ENCODE measurements at regions not wholly inside any gene's neighbourhood (a gene's known extent, or its start where the extent isn't known, plus 50 kb on each side); places are given as distances from the start of the nearest gene placed in this dataset.

DNA sequence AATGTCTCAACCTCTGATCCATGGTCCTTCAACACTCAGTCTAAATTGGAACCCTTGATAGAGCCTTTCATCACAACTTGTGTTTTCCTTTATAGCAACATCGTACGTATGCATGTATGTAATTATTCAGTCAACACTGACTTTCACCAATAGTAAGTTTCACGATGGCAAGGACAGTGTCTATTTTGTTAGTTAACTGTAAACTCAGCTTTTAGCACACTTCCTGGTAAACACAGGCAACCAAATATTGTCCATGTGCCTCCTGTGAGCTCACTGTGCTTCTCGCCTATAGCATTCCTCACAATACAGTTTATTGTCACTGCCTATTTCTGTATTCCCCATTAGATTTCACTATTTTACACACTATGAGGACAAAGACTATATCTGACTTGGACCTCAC is 323.1 kb downstream of the DEPDC1B start:
- DNase-seq (ENCODE audit: low read depth in 2 of 2): no peak

DNA sequence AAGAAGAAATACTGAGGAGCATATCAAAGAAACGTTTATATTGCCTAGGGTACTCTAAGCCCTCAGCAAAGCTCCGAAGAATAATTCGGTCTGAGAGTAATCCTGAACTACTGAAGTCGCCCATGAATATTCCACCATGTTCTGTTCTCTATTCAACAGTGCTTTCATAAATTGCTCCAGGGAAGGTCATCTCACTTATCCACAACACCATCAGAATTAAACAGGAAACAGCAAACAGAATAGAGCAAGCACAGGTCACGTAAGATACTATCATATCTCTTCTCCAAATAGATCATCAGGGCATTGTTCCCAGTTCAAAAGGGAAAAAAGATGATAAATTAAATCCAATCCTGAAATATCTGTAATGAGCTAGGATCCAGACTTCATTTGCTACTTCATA is 325.6 kb downstream of the DEPDC1B start:
- DNase-seq (ENCODE audit: low read depth in 2 of 2): no peak

DNA sequence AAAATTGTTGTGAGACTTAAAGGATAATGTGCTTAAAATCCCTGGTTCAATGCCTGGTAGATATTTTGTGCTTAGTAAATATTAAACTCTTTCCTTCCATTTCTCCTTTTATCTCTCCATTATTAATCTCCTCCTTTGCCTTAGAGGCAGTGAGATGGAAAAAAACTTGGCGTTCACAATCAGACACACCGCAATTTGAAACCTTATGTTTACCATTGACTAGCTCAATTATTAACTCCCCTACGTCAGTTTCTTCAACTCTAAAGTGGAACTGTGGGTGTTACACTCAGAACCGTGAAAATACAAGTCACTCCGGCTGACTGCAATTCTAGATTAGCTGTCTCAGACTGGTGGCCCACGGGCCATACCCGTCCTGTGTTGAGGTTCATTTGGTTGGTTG is 327.2 kb downstream of the DEPDC1B start:
- DNase-seq (ENCODE audit: low read depth in 2 of 2): no peak

GRCh38 chr5:60371065-60371464 is 328.9 kb downstream of the DEPDC1B start:
- no peak for DNase-seq (ENCODE audit: low read depth in 2 of 2)

DNA sequence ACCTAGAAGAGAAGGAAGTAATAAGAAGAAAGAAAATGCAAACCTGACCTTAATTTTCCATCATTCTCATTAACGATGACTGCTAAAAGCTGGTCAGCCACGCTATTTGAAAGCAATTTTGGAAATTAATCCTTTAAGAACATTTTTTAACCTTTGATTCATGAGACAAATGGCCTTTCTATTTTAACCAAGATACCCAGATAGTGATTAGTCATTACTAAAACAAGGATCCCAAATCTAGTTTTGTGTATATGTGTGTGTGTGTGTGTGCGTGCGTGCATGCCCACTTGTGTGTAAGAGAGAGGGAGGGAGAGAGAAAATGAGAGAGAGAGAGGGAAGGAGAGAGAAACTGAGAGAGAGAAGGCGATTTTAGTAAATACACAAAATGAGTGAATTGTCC is 329.5 kb downstream of the DEPDC1B start:
- no peak for DNase-seq (ENCODE audit: low read depth in 2 of 2)

GRCh38 chr5:60369391-60369790 is 330.6 kb downstream of the DEPDC1B start:
- no peak for DNase-seq (ENCODE audit: low read depth in 2 of 2)

- DNase-seq (ENCODE audit: low read depth in 2 of 2): no peak
Observed at GRCh38 chr5:60368100-60368499, 331.9 kb downstream of the DEPDC1B start.

GRCh38 chr5:60366489-60366888 is 333.5 kb downstream of the DEPDC1B start:
- DNase-seq (ENCODE audit: low read depth in 2 of 2): no peak

DNA sequence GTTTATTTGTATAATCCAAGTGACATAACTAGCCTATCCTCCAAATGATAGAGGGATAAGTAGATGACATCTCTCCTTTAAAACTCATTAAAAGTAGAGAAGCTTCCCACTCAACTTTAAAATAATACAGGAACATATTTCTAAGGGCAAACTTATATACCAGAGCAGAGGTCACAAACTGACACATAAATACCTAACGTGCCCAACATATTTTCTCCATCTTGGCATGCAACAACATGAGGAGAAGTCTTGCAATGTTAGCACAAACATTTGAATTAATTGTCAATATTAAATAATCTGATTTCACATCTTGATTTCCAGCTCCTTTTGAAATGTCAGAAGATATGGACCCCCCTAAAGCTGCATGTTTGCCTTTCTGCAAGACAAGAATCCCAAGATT is 335.0 kb downstream of the DEPDC1B start:
- DNase-seq (ENCODE audit: low read depth in 2 of 2): no peak

GRCh38 chr5:60362158-60362557 is 337.8 kb downstream of the DEPDC1B start:
- DNase-seq (ENCODE audit: low read depth in 2 of 2): no peak

GRCh38 chr5:60360355-60360754 is 339.6 kb downstream of the DEPDC1B start:
- no peak for DNase-seq (ENCODE audit: low read depth in 2 of 2)

DNA sequence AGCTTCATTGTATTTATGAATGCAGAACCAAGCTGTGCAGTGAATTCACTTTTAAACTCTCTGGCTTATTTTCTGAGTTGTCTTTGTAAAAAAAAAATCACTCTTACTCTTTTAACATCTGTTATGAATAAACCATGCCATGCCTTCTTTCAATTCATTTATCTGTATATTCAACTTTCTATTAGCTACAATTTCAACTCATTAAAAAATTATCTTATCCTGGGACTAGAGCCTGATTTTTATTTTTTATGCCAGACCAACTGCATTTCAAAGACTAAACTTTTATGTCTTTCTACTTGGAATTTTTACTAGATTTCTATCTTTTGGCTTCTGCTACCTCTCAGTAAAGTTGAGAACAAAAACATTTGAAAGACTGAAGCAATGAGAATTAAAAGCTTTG is 342.7 kb downstream of the DEPDC1B start:
- DNase-seq (ENCODE audit: low read depth in 2 of 2): no peak

DNA sequence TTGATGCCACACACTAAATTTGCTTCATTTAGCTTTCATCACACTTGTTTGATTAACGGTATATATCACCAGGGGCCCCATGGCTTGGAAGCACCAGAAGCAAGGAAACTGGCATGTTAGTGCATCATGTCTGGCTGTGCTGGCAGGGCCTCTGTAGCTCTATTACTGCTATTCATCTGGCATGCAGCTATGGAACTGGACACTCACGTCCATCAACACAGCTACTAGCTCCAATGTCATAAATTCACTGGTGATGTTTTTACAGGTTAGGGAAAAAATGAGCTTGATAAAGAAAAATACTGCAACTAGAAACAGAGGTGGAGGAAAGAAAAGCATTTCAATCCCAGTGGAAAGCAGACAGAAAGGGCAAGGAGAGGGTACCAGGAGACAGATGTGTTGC is 343.2 kb downstream of the DEPDC1B start:
- no peak for DNase-seq (ENCODE audit: low read depth in 2 of 2)

- DNase-seq (ENCODE audit: low read depth in 2 of 2): no peak
Observed at GRCh38 chr5:60355181-60355580, 344.8 kb downstream of the DEPDC1B start.

- DNase-seq (ENCODE audit: low read depth in 2 of 2): no peak
Observed at GRCh38 chr5:60354311-60354710, 345.7 kb downstream of the DEPDC1B start.

GRCh38 chr5:60352992-60353599 is 346.9 kb downstream of the DEPDC1B start:
- no peak for DNase-seq (ENCODE audit: low read depth in 2 of 2)

DNA sequence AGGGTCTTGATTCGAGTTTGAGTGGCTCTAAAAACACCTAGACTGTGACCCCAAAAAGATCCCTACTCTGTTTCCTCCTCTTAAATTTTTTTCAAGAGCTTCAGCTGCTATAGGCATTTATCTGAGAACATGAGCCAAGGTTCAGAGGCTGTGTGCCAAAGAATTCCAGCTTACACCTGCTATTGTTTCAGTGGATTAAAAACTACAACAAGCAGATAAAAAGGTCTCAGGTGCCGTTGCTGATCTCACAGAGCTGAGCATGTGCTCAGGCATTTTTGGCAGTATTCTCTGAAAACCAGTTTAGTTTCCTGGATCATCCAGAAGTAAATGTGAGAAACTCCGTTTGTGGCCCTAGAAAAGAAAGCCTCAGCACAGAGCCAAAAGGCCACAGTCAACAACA is 349.2 kb downstream of the DEPDC1B start:
- DNase-seq (ENCODE audit: low read depth in 2 of 2): no peak

- DNase-seq (ENCODE audit: low read depth in 2 of 2): no peak
Observed at GRCh38 chr5:60349891-60350415, 350.0 kb downstream of the DEPDC1B start.

DNA sequence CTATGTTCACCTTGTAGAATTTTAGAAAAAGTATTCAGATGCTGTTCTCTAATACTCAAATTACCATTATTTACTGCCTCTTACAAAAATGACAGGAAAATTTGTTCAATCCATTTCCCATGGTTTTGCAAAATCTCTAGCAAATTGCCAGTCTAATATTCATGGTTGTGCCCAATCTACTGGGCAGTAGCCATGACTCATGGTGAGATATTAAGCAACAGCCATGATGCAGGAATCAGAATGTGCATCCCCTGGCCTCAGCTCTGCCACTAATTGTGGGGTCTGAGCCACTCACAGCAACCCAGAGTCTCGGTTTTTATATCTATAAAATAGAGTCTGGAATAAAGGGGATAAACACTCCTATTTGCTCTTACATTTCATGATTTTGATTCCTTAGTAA is 353.6 kb downstream of the DEPDC1B start:
- DNase-seq (ENCODE audit: low read depth in 2 of 2): no peak

DNA sequence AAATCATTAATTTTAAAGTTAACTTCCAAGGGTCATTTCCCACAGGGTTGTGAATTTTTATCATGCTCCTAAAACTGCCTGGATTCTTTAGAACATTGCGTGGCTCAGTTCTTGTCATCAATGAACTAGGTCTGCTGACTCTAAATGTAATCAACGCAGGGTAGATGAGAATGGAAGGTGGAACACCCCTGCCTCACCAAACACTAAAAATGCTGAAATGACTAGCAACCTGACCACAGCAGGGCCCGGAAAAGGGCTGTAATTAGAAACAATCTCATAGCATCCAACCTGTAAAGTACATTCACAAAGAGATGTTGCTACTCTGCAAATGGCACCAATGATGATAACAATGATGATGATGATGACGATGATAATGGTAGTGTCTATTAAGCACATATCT is 356.9 kb downstream of the DEPDC1B start:
- no peak for DNase-seq (ENCODE audit: low read depth in 2 of 2)

DNA sequence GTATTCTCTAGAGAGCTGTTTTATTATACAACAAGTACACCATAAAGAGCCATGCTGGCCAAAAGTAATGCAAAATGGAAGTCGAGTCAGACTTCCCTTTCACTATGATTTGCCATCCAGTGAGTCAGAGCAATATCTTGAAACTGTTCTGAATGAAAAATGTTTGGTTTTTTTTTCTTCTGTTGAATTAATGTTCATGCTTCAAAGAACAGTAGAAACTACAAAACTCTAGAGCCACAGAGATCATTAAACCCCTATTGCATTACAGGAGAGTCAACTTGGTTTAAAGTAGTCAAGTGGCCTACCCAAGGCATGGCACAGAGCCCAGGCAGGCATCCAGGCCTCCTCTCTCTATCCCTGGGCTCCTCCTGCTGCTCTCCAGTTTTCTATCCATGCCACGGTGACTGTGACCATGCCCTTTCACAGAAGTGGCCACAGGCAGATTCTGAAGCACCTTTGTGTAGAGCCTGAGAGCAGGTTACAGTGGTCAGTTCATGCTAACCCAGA is 358.9 kb downstream of the DEPDC1B start:
- DNase-seq (ENCODE audit: low read depth in 2 of 2): no peak

GRCh38 chr5:60340326-60340725 is 359.6 kb downstream of the DEPDC1B start:
- DNase-seq (ENCODE audit: low read depth in 2 of 2): no peak

GRCh38 chr5:60339691-60340201 is 360.2 kb downstream of the DEPDC1B start:
- DNase-seq (ENCODE audit: low read depth in 2 of 2): no peak

- no peak for DNase-seq (ENCODE audit: low read depth in 2 of 2)
Observed at GRCh38 chr5:60338846-60339245, 361.1 kb downstream of the DEPDC1B start.
